ENCODE measurements at regions not wholly inside any gene's neighbourhood (a gene's known extent, or its start where the extent isn't known, plus 50 kb on each side); places are given as distances from the start of the nearest gene placed in this dataset.

GRCh38 chr13:107348925-107349324 lies 781.0 kb upstream of the ARGLU1 start:
- H3K4me3 ChIP-seq (ENCODE audit: insufficient read depth, low read length, poor library complexity, severe bottlenecking) = no peak overlapping the region
- no peaks in the 10 kb centered on the region for H3K9me2 ChIP-seq (replicated peaks; ENCODE audit: insufficient read depth, low read length)
- no peaks in the 10 kb centered on the region for H3K27me3 ChIP-seq (ENCODE audit: low read length)
- no peak overlapping the region for H3K27ac ChIP-seq (ENCODE audit: low read depth, low read length)
- no peaks in the 10 kb centered on the region for H4K20me1 ChIP-seq (ENCODE audit: low read depth, low read length)
- no peaks in the 10 kb centered on the region for H3F3A ChIP-seq (ENCODE audit: insufficient read depth)
- no peak overlapping the region for H3K4me2 ChIP-seq (ENCODE audit: low read depth, low read length, poor library complexity, severe bottlenecking)
- H3K79me2 ChIP-seq (ENCODE audit: insufficient read depth, low read length) = no peaks in the 10 kb centered on the region
- TF ChIP-seq CTCF (IDR thresholded peaks at IDR 0.05; ENCODE audit: insufficient read depth, low read length, poor library complexity, severe bottlenecking) (no peak), EZH2phosphoT487 (conservative IDR thresholded peaks at IDR 0.05; ENCODE audit: low read length) (no peak)
- no peaks in the 10 kb centered on the region for H3K9me3 ChIP-seq (ENCODE audit: insufficient read depth, low read length)
- no peaks in the 10 kb centered on the region for H3K36me3 ChIP-seq (ENCODE audit: low read length)
- no peak overlapping the region for H2AFZ ChIP-seq (ENCODE audit: low read depth, low read length, severe bottlenecking)
- H3K9ac ChIP-seq (ENCODE audit: low read length) = no peak overlapping the region

GRCh38 chr13:107348471-107348870 lies 780.5 kb upstream of the ARGLU1 start:
- H3K4me2 ChIP-seq (ENCODE audit: low read depth, low read length, poor library complexity, severe bottlenecking) = no peak overlapping the region

GRCh38 chr13:107347641-107348369 lies 779.9 kb upstream of the ARGLU1 start:
- TF ChIP-seq CTCF (IDR thresholded peaks at IDR 0.05; ENCODE audit: insufficient read depth, low read length, poor library complexity, severe bottlenecking) (no peak), EZH2phosphoT487 (conservative IDR thresholded peaks at IDR 0.05; ENCODE audit: low read length) (no peak)
- Histone ChIP-seq H2AFZ (ENCODE audit: low read depth, low read length, severe bottlenecking) (no peak overlapping the region), H3K4me3 (ENCODE audit: insufficient read depth, low read length, poor library complexity, severe bottlenecking) (no peak overlapping the region), H3K9me3 (ENCODE audit: insufficient read depth, low read length) (no peaks in the 10 kb centered on the region), H3F3A (ENCODE audit: insufficient read depth) (no peaks in the 10 kb centered on the region), H3K9ac (ENCODE audit: low read length) (no peak overlapping the region), H3K4me2 (ENCODE audit: low read depth, low read length, poor library complexity, severe bottlenecking) (no peak overlapping the region), H3K27ac (ENCODE audit: low read depth, low read length) (no peak overlapping the region), H3K79me2 (ENCODE audit: insufficient read depth, low read length) (no peaks in the 10 kb centered on the region), H4K20me1 (ENCODE audit: low read depth, low read length) (no peaks in the 10 kb centered on the region), H3K9me2 (replicated peaks; ENCODE audit: insufficient read depth, low read length) (no peaks in the 10 kb centered on the region), H3K36me3 (ENCODE audit: low read length) (no peaks in the 10 kb centered on the region), H3K27me3 (ENCODE audit: low read length) (no peaks in the 10 kb centered on the region)

More at GRCh38 chr13:107348471-107348870, 780.5 kb upstream of the ARGLU1 start:
- Histone ChIP-seq H2AFZ (ENCODE audit: low read depth, low read length, severe bottlenecking) (no peak overlapping the region), H3K9me2 (replicated peaks; ENCODE audit: insufficient read depth, low read length) (no peaks in the 10 kb centered on the region), H3K9me3 (ENCODE audit: insufficient read depth, low read length) (no peaks in the 10 kb centered on the region), H3K27me3 (ENCODE audit: low read length) (no peaks in the 10 kb centered on the region), H3K27ac (ENCODE audit: low read depth, low read length) (no peak overlapping the region), H3F3A (ENCODE audit: insufficient read depth) (no peaks in the 10 kb centered on the region), H3K36me3 (ENCODE audit: low read length) (no peaks in the 10 kb centered on the region), H3K4me3 (ENCODE audit: insufficient read depth, low read length, poor library complexity, severe bottlenecking) (no peak overlapping the region), H3K79me2 (ENCODE audit: insufficient read depth, low read length) (no peaks in the 10 kb centered on the region), H3K9ac (ENCODE audit: low read length) (no peak overlapping the region), H4K20me1 (ENCODE audit: low read depth, low read length) (no peaks in the 10 kb centered on the region)
- no peak for TF ChIP-seq EZH2phosphoT487 (conservative IDR thresholded peaks at IDR 0.05; ENCODE audit: low read length)
- TF ChIP-seq CTCF (IDR thresholded peaks at IDR 0.05; ENCODE audit: insufficient read depth, low read length, poor library complexity, severe bottlenecking) = no peak

All from SU-DHL-6 (cell line).